ENCODE measurements at regions not wholly inside any gene's neighbourhood (a gene's known extent, or its start where the extent isn't known, plus 50 kb on each side); places are given as distances from the start of the nearest gene placed in this dataset.
"Not testable (repeated sequence)": the region's sequence is repeated elsewhere in the genome, so short reads cannot be mapped to it uniquely, and the experiment has no call there.

- TF ChIP-seq ZFX (IDR thresholded peaks at IDR 0.05) (no peak), CTCF (conservative IDR thresholded peaks at IDR 0.05) (no peak)
- no peak overlapping the region for H3K27ac ChIP-seq
Observed at GRCh38 chr1:222196288-222196687, 351.6 kb downstream of the HHIPL2 start.

DNA sequence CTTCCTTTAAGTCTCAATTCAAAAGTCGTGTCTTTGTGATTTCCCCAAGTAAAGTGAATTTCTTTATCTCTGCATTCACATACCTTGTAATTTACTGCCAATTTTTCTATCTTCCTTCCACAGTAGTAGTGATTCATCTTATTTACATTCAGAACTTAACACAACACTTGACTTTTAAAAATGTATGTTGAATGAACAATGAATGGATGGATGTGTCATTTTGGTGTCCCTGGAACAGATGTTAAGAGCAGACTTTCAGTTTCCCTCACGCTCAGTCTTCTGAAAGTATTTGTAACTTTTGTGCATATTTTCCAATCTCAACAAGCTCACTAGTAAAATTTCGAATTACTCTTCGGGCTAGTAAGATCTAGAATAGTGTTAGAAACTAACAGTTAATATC is 352.0 kb downstream of the HHIPL2 start:
- TF ChIP-seq CTCF (conservative IDR thresholded peaks at IDR 0.05) (no peak), ZFX (IDR thresholded peaks at IDR 0.05) (no peak)
- no peak overlapping the region for H3K27ac ChIP-seq

DNA sequence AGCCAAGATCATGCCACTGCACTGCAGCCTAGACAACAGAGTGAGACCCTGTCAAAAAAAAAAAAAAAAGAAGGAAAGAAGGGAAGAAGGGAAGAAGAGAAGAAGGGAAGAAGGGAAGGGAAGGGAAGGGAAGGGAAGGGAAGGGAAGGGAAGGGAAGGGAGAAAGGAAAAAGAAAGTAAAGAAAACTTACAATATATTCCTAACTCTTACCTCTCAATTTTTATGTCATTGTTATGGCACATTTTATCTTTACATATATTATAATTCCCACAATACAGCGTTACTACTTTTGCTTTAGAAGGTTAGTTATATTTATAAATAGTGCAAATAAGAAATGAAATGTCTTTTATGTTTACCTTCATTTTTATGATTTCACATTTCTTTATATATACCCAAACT is 358.7 kb downstream of the HHIPL2 start:
- no peak for TF ChIP-seq CTCF (conservative IDR thresholded peaks at IDR 0.05)
- no peak for TF ChIP-seq ZFX (IDR thresholded peaks at IDR 0.05)
- H3K27ac ChIP-seq = no peak overlapping the region

GRCh38 chr1:222187566-222188332 is 360.2 kb downstream of the HHIPL2 start:
- TF ChIP-seq CTCF (conservative IDR thresholded peaks at IDR 0.05) (no peak), ZFX (IDR thresholded peaks at IDR 0.05) (no peak)
- no peak overlapping the region for H3K27ac ChIP-seq

DNA sequence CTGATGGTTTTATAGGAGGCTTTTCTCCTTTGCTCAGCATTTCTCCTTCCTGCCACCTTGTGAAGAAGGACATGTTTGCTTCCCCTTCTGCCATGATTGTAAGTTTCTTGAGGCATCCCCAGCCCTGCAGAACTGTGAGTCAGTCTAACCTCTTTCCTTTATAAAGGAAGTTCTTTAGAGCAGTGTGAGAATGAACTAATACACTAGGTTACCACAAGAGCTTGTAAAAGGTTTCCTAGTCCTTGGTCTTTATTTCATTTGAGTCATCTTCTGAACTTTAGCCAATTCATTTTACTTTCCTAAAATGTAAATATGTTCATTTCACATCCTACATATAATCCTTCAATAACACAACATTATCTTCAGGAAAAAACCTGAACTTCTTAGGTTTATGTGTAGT is 365.3 kb downstream of the HHIPL2 start:
- H3K27ac ChIP-seq = no peak overlapping the region
- TF ChIP-seq ZFX (IDR thresholded peaks at IDR 0.05) = no peak
- TF ChIP-seq CTCF (conservative IDR thresholded peaks at IDR 0.05) = no peak

DNA sequence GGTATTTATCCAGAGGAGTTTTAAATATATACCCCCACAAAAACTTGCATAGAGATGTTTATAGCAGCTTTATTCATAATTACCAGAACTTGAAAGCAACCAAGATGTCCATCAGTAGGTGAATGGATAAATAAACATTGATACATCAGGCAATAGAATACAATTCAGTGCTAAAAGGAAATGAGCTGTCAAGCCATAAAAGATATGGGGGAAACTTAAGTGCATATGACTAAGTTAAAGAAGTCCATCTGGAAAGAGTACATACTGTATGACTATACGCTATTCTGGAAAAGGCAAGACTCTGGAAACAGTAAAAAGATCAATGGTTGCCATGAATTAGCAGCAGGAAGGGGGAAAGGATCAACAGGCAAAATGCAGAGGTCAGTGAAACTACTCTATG is 366.7 kb downstream of the HHIPL2 start:
- no peak for TF ChIP-seq CTCF (conservative IDR thresholded peaks at IDR 0.05)
- TF ChIP-seq ZFX (IDR thresholded peaks at IDR 0.05) = no peak
- no peak overlapping the region for H3K27ac ChIP-seq

- not testable (repeated sequence) for H3K27ac ChIP-seq
Observed at GRCh38 chr1:222177496-222177895, 370.4 kb downstream of the HHIPL2 start.

DNA sequence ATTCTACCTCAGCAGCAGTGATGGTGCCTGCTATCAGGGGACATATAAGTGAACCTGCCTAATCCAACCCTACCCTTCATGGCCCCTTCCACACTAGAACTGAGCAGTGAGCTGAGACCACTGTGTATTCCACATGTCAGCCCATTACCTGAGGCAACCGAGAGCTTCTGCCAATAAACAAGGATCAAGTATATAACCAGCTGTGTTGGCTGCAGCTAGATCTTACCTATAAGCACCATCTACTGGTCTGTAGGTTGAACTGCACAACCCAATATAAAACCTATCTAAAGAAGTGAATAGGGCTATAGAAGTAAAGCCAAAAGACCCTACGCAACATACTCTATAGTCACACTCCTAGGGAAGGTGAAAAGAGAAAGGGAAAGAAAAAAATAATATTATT is 376.9 kb downstream of the HHIPL2 start:
- H3K27ac ChIP-seq = no peak overlapping the region
- TF ChIP-seq ZFX (IDR thresholded peaks at IDR 0.05) (no peak), CTCF (conservative IDR thresholded peaks at IDR 0.05) (peak; percentile 86)

Measured in C4-2B (cell line).